ENCODE measurements at regions not wholly inside any gene's neighbourhood (a gene's known extent, or its start where the extent isn't known, plus 50 kb on each side); places are given as distances from the start of the nearest gene placed in this dataset.
"Not testable (repeated sequence)": the region's sequence is repeated elsewhere in the genome, so short reads cannot be mapped to it uniquely, and the experiment has no call there.

DNA sequence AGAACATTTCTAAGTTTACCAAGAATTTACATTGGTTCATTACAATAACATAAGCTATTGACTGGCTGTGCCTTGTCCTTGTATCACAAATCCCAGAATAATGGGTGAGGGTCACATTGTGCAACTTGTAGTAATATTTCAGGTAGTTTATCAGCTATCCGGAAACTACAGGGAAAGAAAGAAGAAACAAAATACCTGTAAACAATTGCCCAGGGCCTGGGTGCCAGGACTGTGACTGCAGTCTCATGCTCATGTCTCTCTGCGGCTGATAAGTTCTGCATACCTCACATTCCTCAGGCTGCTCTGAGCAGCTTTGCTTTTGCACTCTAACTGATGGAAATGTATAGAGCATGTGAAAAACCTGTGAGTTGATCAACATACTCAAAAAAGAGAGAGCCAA lies 131.8 kb upstream of the TRIM24 start:
- peak; percentile 21 for DNase-seq

DNA sequence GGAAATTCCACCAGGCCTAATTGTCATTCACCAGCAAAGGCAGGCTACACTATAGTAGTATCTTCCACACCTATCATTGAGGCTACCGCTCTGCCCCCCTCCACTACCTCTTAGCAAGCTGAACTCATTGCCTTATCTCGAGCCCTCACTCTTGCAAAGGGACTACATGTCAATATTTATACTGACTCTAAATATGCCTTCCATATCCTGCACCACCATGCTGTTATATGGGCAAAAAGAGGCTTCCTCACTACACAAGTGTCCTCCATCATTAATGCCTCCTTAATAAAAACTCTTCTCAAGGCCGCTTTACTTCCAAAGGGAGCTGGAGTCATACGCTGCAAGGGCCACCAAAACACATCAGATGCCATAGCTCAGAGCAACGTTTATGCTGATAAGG lies 127.2 kb upstream of the TRIM24 start:
- not testable (repeated sequence) for DNase-seq

DNA sequence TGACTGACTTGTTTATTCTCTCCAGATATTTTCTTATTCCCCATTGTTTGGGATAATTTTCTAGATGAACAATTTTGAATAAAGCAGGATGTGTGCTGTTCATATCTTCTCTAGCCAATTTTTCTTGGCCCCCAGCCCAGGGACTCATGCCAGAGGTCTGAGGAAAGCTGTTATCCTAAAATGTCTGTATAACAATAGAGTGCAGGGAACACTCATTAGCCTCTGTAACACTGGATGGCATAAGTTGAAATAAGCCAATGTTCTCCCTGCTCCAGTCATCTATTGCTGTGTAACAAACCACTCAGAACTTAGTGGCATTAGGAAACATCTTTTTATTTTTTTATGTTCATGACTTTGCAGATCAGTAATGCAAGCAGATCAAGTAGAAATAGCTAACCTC lies 121.7 kb upstream of the TRIM24 start:
- no peak for DNase-seq

DNA sequence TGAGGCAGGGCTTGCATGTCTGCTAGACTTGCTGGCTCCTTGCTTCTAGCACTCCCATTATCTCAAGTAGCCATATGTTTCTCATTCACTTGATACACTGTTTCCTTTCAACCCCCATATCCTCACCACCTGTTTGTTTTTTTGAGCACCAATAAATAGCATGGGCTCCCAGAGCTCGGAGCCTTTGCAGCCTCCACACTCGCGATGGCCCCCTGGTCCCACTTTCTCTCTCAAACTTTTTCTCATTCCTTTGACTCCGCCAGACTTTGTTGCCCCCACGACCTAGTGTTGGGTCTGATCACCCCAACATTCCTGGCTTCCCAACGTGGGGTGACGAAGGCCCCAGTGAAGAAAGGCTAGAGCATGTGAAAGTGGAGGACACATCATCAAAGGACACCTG lies 120.8 kb upstream of the TRIM24 start:
- not testable (repeated sequence) for DNase-seq

DNA sequence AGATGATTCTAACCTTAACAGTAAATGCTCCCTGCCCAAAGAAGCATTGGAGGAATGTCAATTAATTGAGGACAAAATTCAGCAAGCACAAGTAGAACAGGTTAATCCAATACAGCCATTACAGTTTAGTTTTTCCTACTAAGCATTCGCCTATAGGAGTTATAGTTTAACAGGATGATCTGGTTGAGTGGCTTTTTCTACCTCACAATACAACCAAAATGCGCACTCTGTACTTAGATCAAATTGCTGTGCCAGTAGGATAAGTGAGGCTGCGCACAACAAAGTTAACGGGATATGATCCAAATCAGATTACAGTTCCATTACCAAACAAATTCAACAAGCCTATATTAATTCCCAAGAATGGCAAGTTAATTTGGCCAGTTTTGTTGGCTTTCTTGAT lies 117.1 kb upstream of the TRIM24 start:
- no peak for DNase-seq

DNA sequence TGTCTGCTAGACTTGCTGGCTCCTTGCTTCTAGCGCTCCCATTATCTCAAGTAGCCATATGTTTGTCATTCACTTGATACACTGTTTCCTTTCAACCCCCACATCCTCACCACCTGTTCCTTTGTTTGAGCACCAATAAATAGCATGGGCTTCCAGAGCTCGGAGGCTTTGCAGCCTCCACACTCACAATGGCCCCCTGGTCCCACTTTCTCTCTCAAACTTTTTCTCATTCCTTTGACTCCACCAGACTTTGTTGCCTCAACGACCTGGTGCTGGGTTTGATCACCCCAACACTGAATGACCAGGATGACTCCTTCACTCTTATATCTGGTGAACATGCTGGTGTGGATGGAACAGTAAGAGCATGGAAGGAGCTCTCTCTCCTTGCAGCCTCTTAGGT lies 114.5 kb upstream of the TRIM24 start:
- no peak for DNase-seq

DNA sequence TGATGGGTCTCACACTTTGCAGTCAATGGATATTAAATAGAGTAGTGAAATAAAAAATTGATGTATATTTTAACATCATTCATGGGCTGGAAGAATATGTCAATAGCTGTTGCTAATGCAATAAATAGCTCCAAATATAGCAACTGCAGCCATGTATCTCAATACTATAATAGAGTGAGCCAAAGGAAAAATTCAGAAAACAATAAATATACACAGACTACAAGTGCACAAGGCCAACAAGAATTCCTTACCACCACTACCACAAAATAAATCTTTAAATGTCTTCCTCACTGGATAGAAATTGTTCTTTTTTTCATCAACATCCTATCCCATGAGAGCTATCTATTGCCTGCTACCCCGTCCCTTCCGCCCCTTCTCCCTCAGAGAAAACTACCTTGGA lies 113.1 kb upstream of the TRIM24 start:
- no peak for DNase-seq

DNA sequence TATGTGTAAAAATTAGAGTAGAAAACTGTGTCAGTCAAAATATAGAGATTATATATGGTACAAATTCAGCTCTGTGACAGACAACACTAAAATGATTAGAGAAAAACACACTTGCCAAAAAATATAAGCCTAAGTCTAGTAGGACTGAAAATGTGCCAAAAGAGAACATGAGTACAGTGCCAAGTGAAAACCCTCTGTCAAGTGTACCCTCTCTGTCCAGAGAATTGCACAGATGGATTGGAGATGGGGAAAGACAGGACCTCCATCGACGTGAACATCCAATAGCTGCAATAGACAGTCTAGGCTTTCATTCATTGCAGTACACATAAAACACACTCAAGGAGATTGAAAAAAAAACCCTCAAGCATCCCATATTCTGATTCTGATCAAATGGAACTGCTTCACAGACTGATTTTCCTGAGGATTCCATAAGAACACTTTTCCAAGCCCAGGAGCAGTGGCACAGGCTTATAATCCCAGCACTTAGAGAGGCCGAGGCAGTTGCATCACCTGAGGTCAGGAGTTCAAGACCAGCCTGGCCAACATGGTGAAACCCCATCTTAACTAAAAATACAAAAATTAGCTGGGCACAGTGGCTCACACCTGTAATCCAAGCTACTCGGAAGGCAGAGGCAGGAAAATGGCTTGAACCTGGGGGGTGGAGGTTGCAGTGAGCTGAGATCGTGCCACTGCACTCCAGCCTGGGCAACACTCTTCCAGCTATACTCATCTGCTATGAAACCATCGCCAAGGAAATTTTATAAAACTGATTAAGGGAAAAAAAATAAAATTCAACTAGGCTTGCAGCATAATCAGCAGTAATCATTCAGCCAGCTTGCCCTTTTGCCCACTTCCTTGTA lies 110.0 kb upstream of the TRIM24 start:
- no peak for DNase-seq

DNA sequence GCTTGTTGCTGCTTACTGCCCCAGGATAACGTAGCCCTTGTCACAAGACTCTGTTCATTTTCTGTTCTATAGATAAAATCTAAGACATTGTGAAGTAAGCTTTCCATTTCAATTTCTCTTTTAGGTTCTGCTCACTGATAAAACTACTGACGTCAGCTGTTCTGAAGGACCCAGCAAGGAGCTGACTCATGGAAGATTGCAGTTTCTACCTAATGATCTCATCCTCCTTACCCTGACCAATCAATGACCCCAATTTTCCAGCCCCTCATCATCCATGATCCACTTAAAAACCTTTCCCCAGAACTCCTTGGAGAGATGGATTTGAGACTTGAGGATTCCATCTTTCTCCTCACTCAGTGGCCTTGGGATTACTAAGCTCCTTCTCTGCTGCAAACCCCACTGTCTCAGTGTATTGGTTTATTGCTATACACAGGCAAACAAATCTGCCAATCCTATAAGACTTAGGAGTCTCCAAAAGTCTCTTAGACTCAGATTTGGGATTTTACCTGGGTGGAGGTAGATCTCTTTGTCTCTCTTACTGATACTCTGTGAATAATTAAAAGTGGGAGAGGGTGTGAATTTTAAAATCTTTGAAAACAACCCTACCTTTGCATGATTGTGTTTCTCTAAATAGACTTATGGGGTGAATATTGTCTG lies 109.2 kb upstream of the TRIM24 start:
- DNase-seq, result no peak

DNA sequence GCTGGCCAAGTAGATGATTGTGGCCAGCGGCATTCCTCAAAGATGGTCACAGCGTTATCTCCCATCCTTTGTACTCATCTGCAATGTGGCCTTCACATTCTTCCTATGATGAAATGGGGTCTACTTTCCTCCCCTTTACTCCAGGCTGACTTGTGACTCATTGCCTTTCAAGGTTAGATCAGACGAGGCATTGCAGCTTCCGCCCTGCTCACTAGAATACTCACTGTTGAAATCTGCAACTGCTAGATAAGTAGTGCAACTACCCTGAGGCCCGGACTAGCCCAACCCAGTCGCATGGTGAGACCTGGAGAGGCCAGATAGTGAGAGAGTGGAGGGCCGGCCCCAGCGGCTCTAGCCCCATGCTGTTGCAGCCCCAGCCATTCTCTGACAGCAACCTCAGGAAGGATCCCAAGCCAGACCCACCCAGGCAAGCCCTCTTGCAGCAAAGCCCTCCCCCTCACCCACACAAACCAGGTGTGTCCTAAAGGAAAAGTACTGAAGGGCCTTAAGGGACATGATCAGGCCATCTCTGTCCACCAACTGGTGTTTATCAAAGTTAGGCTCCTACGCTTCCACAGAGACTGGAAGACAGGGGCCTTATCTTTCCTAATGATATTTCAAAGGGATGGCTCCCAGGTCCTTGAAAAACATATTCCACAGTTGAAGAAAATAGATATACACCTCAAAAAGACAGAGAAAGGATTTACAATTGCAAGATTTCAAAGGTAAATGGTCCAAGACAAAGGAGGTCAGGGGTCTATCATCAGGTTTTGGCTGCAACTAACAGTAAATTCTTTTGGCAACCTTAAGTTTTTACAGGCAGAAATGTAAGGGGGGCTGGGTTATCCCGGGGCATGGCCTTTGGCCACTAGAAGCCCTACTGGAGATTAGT lies 107.2 kb upstream of the TRIM24 start:
- DNase-seq, result no peak

DNA sequence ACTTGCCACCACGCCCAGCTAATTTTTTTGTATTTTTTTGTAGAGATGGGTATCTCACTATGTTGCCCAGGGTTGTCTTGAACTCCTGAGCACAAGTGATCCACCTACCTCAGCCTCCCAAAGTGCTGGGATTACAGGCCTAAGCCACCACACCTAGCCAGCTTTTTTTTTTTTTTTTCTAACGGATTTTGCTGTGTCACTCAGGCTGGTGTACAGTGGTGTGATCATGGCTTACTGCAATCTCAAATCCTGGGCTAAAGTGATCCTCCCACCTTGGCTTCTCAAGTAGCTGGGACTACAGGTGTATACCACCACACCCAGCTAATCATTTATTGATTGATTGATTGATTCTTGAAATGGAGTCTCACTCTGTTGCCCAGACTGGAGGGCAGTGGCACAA lies 106.0 kb upstream of the TRIM24 start:
- no peak for DNase-seq

DNA sequence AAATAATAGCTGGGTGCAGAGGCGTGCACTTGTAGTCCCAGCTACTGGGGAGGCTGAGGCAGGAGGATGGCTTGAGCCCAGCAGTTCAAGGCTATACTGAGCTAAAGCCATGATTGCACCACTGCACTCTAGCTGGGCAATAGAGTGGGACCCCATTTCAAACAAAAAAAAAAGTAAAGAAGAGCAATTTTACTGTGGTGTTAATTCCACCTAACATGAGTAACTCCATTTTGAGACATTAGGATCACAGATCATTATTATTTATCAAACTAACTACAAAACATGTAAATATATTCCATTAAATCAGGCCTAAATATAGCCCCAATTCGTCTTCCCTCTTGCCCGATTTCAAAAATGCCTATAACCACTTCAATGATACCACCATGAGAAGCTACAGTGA lies 104.8 kb upstream of the TRIM24 start:
- DNase-seq, result no peak

DNA sequence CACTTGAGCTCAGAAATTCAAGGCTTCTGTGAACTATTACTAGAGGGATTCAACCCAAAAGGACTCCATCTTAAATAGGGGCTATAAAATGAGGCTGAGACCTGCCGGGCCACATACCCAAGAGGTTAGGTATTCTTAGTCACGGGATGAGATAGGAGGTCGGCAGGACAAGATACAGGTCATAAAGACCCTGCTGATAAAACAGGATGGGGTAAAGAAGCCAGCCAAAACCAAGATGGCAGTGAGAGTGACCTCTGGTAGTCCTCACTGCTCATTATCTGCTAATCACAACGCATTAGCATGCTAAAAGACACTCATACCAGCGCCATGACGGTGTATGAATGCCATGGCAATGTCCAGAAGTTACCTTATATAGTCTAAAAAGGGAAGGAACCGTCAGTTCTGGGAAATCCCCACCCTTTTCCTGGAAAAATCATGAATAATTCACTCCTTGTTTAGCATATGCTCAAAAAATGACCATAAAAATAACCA lies 101.2 kb upstream of the TRIM24 start:
- DNase-seq, result no peak

DNA sequence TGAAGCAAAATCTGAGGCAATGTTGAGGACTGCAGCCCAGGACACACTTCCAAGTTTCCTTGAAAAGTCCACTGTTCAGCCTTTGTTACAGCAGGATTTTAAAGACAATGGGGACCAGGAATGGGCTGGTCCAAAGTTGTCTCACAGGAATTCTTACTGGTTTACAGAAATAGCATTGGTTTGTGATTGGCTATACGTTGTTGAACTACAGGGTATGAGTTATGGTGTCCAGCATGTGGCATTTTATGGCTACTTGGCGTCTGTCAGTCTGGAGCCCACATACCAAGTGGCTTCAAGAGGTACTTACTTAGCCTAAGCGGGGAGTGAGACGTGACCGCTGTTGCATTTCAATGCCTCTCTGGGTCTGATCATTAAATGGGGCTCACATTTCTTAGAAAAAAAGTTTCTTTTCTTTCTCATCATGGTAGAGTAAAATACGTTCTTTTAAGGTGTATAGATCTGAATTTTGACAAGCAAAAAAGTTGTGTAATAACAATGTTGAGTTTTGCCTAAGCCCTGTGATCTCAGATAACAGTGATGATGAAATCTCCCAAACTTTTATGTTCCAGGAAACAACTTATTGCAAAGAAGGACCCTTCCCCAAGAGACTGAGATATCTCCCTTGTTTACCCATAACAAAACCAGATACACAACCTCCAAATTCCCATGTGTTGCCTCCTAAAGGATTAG lies 100.0 kb upstream of the TRIM24 start:
- DNase-seq, result no peak

DNA sequence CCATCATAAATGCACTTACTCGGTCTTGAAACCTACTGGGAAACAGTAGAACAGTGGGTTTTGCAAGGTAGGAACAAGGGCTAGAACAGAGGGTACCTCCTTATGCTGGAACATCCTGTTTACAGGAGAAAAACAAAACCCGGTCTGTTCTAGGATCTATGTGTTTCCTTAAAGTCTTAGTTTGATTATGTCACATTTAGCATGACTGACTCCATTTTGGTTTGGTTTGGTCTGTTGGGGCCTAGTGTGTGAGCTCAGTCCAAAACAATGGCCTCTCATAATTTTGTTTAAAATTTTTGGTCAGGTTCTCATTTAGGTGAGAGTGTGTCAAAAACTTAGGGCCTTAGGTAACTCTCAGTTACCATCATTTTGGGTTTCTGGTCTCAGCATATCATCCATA lies 96.3 kb upstream of the TRIM24 start:
- no peak for DNase-seq

DNA sequence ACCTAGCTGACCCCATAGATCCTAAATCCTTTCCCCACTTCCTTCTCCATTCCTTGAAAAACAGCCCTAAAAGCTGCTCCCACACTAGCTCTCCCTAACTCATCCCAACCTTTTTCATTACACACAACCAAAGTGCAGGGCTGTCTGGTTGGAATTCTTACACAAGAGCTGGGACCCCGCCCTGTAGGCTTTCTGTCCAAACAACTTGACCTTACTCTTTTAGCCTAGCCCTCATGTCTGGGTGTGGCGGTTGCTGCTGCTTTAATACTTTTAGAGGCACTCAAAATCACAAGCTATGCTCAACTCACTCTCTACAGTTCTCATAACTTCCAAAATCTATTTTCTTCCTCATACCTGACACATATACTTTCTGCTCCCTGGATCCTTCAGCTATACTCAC lies 93.9 kb upstream of the TRIM24 start:
- DNase-seq, result not testable (repeated sequence)

DNA sequence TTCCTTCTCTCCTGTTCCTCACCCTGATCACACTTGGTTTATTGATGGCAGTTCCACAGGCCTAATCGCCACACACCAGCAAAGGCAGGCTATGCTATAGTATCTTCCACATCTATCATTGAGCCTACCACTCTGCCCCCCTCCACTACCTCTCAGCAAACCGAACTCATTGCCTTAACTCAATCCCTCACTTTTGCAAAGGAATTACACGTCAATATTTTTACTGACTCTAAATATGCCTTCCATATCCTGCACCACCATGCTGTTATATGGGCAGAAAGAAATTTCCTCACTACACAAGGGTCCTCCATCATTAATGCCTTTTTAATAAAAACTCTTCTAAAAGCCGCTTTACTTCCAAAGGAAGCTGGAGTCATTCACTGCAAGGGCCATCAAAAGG lies 93.4 kb upstream of the TRIM24 start:
- not testable (repeated sequence) for DNase-seq

DNA sequence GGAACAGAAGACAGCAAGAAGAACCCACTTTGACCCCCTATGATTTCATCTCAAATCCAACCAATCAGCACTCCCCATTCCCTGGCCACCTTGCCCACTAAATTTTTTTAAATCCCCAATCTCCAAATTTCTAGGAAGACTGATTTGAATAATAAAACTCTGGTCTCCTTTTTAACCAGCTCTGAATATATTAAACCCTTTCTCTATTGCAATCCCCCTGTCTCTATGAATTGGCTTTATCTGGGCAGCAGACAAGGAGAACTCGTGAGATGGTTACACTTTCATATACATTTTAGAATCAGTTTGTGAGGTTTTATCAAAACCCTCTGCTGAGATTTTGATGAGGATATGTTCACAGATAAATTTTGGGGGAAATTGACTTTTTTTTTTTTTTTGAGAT lies 90.3 kb upstream of the TRIM24 start:
- DNase-seq, result no peak

DNA sequence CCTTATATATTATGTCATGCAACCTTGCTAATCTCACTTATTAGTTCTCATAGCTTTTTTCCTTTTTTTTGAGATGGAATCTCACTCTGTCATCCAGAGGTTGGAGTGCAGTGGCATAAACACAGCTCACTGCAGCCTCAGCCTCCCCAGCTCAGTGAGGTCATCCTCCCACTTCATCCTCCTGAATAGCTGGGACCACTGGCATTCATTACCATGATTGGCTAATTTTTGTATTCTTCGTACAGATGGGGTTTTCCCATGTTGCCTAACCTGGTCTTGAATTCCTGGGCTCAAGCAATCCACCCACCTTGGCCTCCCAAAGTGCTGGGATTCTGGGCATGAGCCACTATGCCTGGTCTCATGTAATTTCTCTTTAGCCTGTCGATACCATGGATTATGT lies 89.1 kb upstream of the TRIM24 start:
- DNase-seq, result no peak

DNA sequence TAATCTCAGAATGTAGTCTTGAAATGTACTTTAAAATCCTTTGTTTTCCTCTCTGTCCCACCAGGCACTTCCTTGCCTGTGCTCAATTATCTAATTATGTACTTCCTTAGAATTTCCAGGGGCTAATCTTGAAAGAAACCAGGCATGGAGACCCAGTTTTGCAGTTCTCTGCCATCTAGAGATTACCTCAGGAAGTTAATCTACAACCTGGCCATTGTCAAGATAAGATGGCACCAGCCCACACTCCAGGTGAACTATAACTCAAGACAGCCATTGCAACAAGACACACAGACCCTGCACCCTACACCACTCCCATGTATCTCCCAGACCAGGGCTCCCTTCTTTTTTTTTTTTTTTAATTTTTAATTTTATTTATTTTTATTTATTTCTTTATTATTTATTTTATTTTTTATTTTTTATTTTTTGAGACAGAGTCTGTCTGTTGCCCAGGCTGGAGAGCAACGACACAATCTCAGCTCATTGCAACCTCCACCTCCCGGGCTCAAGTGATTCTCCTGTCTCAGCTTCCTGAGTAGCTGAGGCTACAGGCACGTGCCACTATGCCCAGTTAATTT lies 85.9 kb upstream of the TRIM24 start:
- DNase-seq, result no peak

DNA sequence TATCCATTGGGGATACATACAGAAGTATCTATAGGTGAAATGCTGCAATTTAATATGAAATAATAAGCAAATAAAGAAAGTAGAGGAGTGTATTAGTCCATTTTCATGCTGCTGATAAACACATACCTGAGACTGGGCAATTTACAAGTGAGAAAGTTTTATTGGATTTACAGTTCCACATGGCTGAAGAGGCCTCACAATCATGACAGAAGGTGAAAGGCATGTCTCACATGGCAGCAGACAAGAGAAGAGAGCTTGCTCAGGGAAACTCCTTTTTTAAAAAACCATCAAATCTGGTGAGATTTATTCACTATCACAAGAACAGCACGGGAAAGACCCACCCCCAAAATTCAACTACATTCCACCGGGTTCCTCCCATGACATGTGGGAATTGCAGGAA lies 82.8 kb upstream of the TRIM24 start:
- DNase-seq, result no peak

All from 8988T (cell line).